SK-N-SH (cell line): ENCODE measurements at regions not wholly inside any gene's neighbourhood (a gene's known extent, or its start where the extent isn't known, plus 50 kb on each side); places are given as distances from the start of the nearest gene placed in this dataset.

Source experiments
- CTCF ChIA-PET: fragments of 300-600, 350-600 bp; formaldehyde crosslinking; extraction: SDS; loops from one replicate; lab custom pipeline; 2021; lab: Yijun Ruan, JAX
- POLR2A ChIA-PET: fragments of 350-600 bp; sonication (Branson Sonifier 250); formaldehyde crosslinking; extraction: SDS; loops from one replicate; lab custom pipeline; 2020; ENCODE audit warnings: antibody characterized with exemption, inconsistent platforms; lab: Yijun Ruan, JAX
- DNase-seq: peaks from one replicate; pipeline ENCODE4 v3.0.0; 2012
- H2AFZ ChIP-seq: fragments of 200-600 bp; sonication (generic); 2 replicates; pipeline ENCODE4 v1.8.1; 2016; ENCODE audit warnings: antibody characterized with exemption, mild to moderate bottlenecking, low read depth
- H3F3A ChIP-seq: fragments of 200-600 bp; sonication (generic); replicated peaks from 2 replicates; pipeline ENCODE3; 2016; ENCODE audit warnings: antibody characterized with exemption, mild to moderate bottlenecking; ENCODE audit not compliant: insufficient read depth
- H3K27ac ChIP-seq, 2 experiments: fragments of 200-500 bp in 1 of 2; fragments of 200-600 bp in 1 of 2; sonication (Bioruptor generic) in 1 of 2; sonication (generic), shearing (Covaris generic) in 1 of 2; 2 replicates each; pipeline versions ENCODE4 v1.5.1 to v1.6.1; 2014 to 2016; ENCODE audit warnings: low read depth in 2 of 2, inconsistent platforms in 1 of 2, low read length in 1 of 2, mild to moderate bottlenecking in 1 of 2, mixed read lengths in 1 of 2
- H3K27me3 ChIP-seq: fragments of 200-600 bp; sonication (generic), shearing (Covaris generic); 2 replicates; pipeline ENCODE4 v1.6.1; 2016; ENCODE audit warnings: mixed run types; ENCODE audit not compliant: insufficient read depth
- H3K36me3 ChIP-seq, 2 experiments: fragments of 200-500 bp in 1 of 2; fragments of 200-600 bp in 1 of 2; sonication (Bioruptor generic) in 1 of 2; sonication (generic) in 1 of 2; replicated peaks in 1 of 2; 2 replicates each; pipeline versions ENCODE3 to v1.5.1; 2014 to 2016; ENCODE audit warnings: low read length in 1 of 2, mild to moderate bottlenecking in 1 of 2; ENCODE audit not compliant: insufficient read depth in 2 of 2, control insufficient read depth in 1 of 2
- H3K4me1 ChIP-seq, 2 experiments: fragments of 200-500 bp in 1 of 2; fragments of 200-600 bp in 1 of 2; sonication (Bioruptor generic) in 1 of 2; sonication (generic), shearing (Covaris generic) in 1 of 2; 2 replicates each; pipeline versions ENCODE4 v1.5.1 to v1.6.1; 2014 to 2016; ENCODE audit warnings: low read depth in 1 of 2, low read length in 1 of 2, mixed run types in 1 of 2; ENCODE audit not compliant: insufficient read depth in 2 of 2, control insufficient read depth in 1 of 2
- H3K4me2 ChIP-seq: fragments of 200-600 bp; sonication (generic), shearing (Covaris generic); 2 replicates; pipeline ENCODE4 v1.6.1; 2017; ENCODE audit warnings: mixed run types
- H3K4me3 ChIP-seq, 2 experiments: fragments of 200-500 bp in 1 of 2; fragments of 200-600 bp in 1 of 2; sonication (Bioruptor generic) in 1 of 2; sonication (generic), shearing (Covaris generic) in 1 of 2; 2 replicates each; pipeline versions ENCODE4 v1.5.1 to v1.8.1; 2014 to 2016; ENCODE audit warnings: low read depth in 2 of 2, inconsistent platforms in 1 of 2, low read length in 1 of 2, mild to moderate bottlenecking in 1 of 2, mixed read lengths in 1 of 2, moderate library complexity in 1 of 2
- H3K79me2 ChIP-seq: fragments of 200-600 bp; sonication (generic); 2 replicates; pipeline ENCODE4 v1.8.1; 2017; ENCODE audit warnings: mild to moderate bottlenecking; ENCODE audit not compliant: insufficient read depth
- H3K9ac ChIP-seq: fragments of 200-600 bp; sonication (generic); 2 replicates; pipeline ENCODE4 v1.6.1; 2017; ENCODE audit warnings: mixed run types
- H3K9me2 ChIP-seq: fragments of 200-600 bp; sonication (generic); 2 replicates; pipeline ENCODE4 v1.6.1; 2017; ENCODE audit warnings: mixed run types
- H3K9me3 ChIP-seq: fragments of 200-600 bp; sonication (generic); 2 replicates; pipeline ENCODE4 v1.6.1; 2017; ENCODE audit warnings: mixed run types, mild to moderate bottlenecking, moderate library complexity
- H4K20me1 ChIP-seq: fragments of 200-600 bp; sonication (generic); 2 replicates; pipeline ENCODE4 v1.6.1; 2017; ENCODE audit warnings: mild to moderate bottlenecking, mixed run types; ENCODE audit not compliant: insufficient read depth
- CHD2 ChIP-seq: fragments of 150-350 bp; IDR thresholded peaks from 2 replicates; pipeline ENCODE4 v1.6.1; 2018; ENCODE audit warnings: low read length; ENCODE audit not compliant: partially characterized antibody
- CTCF ChIP-seq: fragments of 200-600 bp; sonication (generic); IDR thresholded peaks from 2 replicates; pipeline ENCODE4 v1.6.1; 2017; ENCODE audit warnings: antibody characterized with exemption, mild to moderate bottlenecking, moderate library complexity
- ELF1 ChIP-seq: IDR thresholded peaks from 2 replicates; pipeline ENCODE4 v1.4.0; 2012
- EZH2phosphoT487 ChIP-seq: fragments of 200-600 bp; sonication (generic); IDR thresholded peaks from 2 replicates; pipeline ENCODE4 v1.6.1; 2017; ENCODE audit warnings: low read depth, mixed run types, mild to moderate bottlenecking, antibody characterized with exemption, moderate library complexity, borderline replicate concordance
- FOXM1 ChIP-seq: IDR thresholded peaks from 2 replicates; pipeline ENCODE4 v1.4.0; 2012; ENCODE audit warnings: low read depth, mild to moderate bottlenecking
- GABPA ChIP-seq: IDR thresholded peaks from 2 replicates; pipeline ENCODE4 v1.4.0; 2012; ENCODE audit warnings: low read depth, mild to moderate bottlenecking
- IRF3 ChIP-seq: fragments of 150-350 bp; IDR thresholded peaks from 2 replicates; pipeline ENCODE4 v1.6.1; 2016; ENCODE audit warnings: mild to moderate bottlenecking, low read depth, low read length
- JUND ChIP-seq: IDR thresholded peaks from 2 replicates; pipeline ENCODE4 v1.4.0; 2012
- MAX ChIP-seq: IDR thresholded peaks from 2 replicates; pipeline ENCODE4 v1.4.0; 2012; ENCODE audit warnings: low read depth
- MEF2A ChIP-seq: IDR thresholded peaks from 2 replicates; pipeline ENCODE4 v1.4.0; 2012; ENCODE audit warnings: low read depth, borderline replicate concordance
- MXI1 ChIP-seq: IDR thresholded peaks from 2 replicates; pipeline ENCODE4 v1.6.1; 2012; ENCODE audit warnings: mild to moderate bottlenecking, low read depth, low read length, improper control_type of control experiment
- NFIC ChIP-seq: IDR thresholded peaks from 2 replicates; pipeline ENCODE4 v1.4.0; 2012; ENCODE audit warnings: borderline replicate concordance
- NRF1 ChIP-seq: IDR thresholded peaks from 2 replicates; pipeline ENCODE4 v1.6.1; 2012; ENCODE audit warnings: low read depth, mild to moderate bottlenecking, low read length
- PBX3 ChIP-seq: IDR thresholded peaks from 2 replicates; pipeline ENCODE4; 2012
- POLR2AphosphoS5 ChIP-seq: IDR thresholded peaks from 2 replicates; pipeline ENCODE4 v1.6.1; 2012; ENCODE audit warnings: low read depth, low read length
- RAD21 ChIP-seq: IDR thresholded peaks from 2 replicates; pipeline ENCODE4 v1.6.1; 2012; ENCODE audit warnings: mild to moderate bottlenecking, low read length
- RCOR1 ChIP-seq: fragments of 150-350 bp; IDR thresholded peaks from 2 replicates; pipeline ENCODE4 v1.6.1; 2017; ENCODE audit warnings: antibody characterized with exemption, low read length
- REST ChIP-seq: IDR thresholded peaks from 2 replicates; pipeline ENCODE4 v1.6.1; 2012; ENCODE audit warnings: mild to moderate bottlenecking, low read depth, low read length, moderate library complexity
- RFX5 ChIP-seq: IDR thresholded peaks from 2 replicates; pipeline ENCODE4 v1.6.1; 2012; ENCODE audit warnings: mild to moderate bottlenecking, improper control_type of control experiment, low read length
- RXRA ChIP-seq: IDR thresholded peaks from 2 replicates; pipeline ENCODE4 v1.4.0; 2012; ENCODE audit warnings: low read depth, mild to moderate bottlenecking, borderline replicate concordance
- SIN3A ChIP-seq: IDR thresholded peaks from 2 replicates; pipeline ENCODE4 v1.6.1; 2012; ENCODE audit warnings: low read depth, mild to moderate bottlenecking, low read length, moderate library complexity, borderline replicate concordance
- TAF1 ChIP-seq: IDR thresholded peaks from 2 replicates; pipeline ENCODE4 v1.6.1; 2012; ENCODE audit warnings: low read depth, mild to moderate bottlenecking, low read length, moderate library complexity, borderline replicate concordance
- TCF12 ChIP-seq: IDR thresholded peaks from 2 replicates; pipeline ENCODE4 v1.4.0; 2012
- TEAD4 ChIP-seq: IDR thresholded peaks from 2 replicates; pipeline ENCODE4 v1.4.0; 2012; ENCODE audit warnings: mild to moderate bottlenecking, borderline replicate concordance; ENCODE audit not compliant: insufficient read depth
- USF1 ChIP-seq: IDR thresholded peaks from 2 replicates; pipeline ENCODE4 v1.4.0; 2012; ENCODE audit warnings: low read depth, borderline replicate concordance
- USF2 ChIP-seq: fragments of 150-350 bp; IDR thresholded peaks from 2 replicates; pipeline ENCODE4 v1.6.1; 2017; ENCODE audit warnings: antibody characterized with exemption, low read length, low read depth, borderline replicate concordance
- WGBS: methylation state at CpG from one replicate; pipeline ENCODE4 v1.1.6; 2017; ENCODE audit warnings: low lambda C conversion rate; 5-methylcytosine and 5-hydroxymethylcytosine counted together

- 47% methylated on average over 4 of the region's 4 CpGs for WGBS
- no peak overlapping the region for H2AFZ ChIP-seq
- H3K9me2 ChIP-seq, result no peaks in the 10 kb centered on the region
- peaks cover 5 to 11% of the 10 kb centered on the region in 2 experiments; a peak in 3 of 4 replicates for H3K4me1 ChIP-seq
- ChIA-PET POLR2A (no interaction called here), CTCF (interaction anchor here (0.7 to 1.2 kb wide), 4 partner anchors 22 to 499 kb away, joined by 3 to 6 read pairs (median 3); no protein-coding TSS in a partner anchor)
- no peak overlapping the region for H3K9ac ChIP-seq
- H3K27ac ChIP-seq, result peak overlapping the region in 1 of 2 experiments; percentile 75; a peak in 2 of 4 replicates
- no peaks in the 10 kb centered on the region for H3K79me2 ChIP-seq
- H3K4me3 ChIP-seq, result no peak overlapping the region
- no peaks in the 10 kb centered on the region for H3K36me3 ChIP-seq
- no peak overlapping the region for H3K4me2 ChIP-seq
- peaks cover 22% of the 10 kb centered on the region for H3F3A ChIP-seq
- H4K20me1 ChIP-seq, result no peaks in the 10 kb centered on the region
- no peaks in the 10 kb centered on the region for H3K9me3 ChIP-seq
- H3K27me3 ChIP-seq, result no peaks in the 10 kb centered on the region
- DNase-seq, result peak; percentile 48
- TF ChIP-seq MAX, result no peak
- TF ChIP-seq POLR2AphosphoS5, result no peak
- TF ChIP-seq USF2, result no peak
- no peak for TF ChIP-seq NRF1
- TF ChIP-seq CHD2, result peak; percentile 28
- no peak for TF ChIP-seq ELF1
- TF ChIP-seq EZH2phosphoT487, result no peak
- TF ChIP-seq MXI1, result no peak
- TF ChIP-seq MEF2A, result no peak
- no peak for TF ChIP-seq PBX3
- TF ChIP-seq SIN3A, result no peak
- TF ChIP-seq RFX5, result no peak
- no peak for TF ChIP-seq USF1
- no peak for TF ChIP-seq IRF3
- TF ChIP-seq TAF1, result no peak
- peak; percentile 65 for TF ChIP-seq TCF12
- no peak for TF ChIP-seq FOXM1
- TF ChIP-seq GABPA, result no peak
- TF ChIP-seq REST, result no peak
- TF ChIP-seq NFIC, result peak; percentile 77
- TF ChIP-seq RAD21, result no peak
- no peak for TF ChIP-seq JUND
- TF ChIP-seq TEAD4, result no peak
- TF ChIP-seq CTCF, result no peak
- TF ChIP-seq RCOR1, result peak; percentile 87
- TF ChIP-seq RXRA, result no peak
These were observed 218.5 kb downstream of the NUAK1 start for GRCh38 chr12:105920161-105920684.
